Endothelial cell of umbilical vein (primary cell): ENCODE measurements at regions not wholly inside any gene's neighbourhood (a gene's known extent, or its start where the extent isn't known, plus 50 kb on each side); places are given as distances from the start of the nearest gene placed in this dataset.

Source experiments
- BruUV-seq: library from RNA; stranded (reverse); fragments of 400-500 nt; replicated peaks from 2 replicates; lab custom pipeline; 2021; lab: Mats Ljungman, UMichigan
- CTCF ChIA-PET: fragments of 300-600, 350-600 bp; sonication (Branson Sonifier 250); formaldehyde crosslinking; loops from one replicate; lab custom pipeline; 2021; ENCODE audit warnings: antibody characterized with exemption, inconsistent platforms; lab: Charles Lee
- POLR2A ChIA-PET: fragments of 300-600, 350-600 bp; sonication (Branson Sonifier 250); formaldehyde crosslinking; loops from one replicate; lab custom pipeline; 2021; ENCODE audit warnings: antibody characterized with exemption, inconsistent platforms; lab: Charles Lee
- DNase-seq: peaks from one replicate; pipeline ENCODE4 v3.0.0-alpha.2; 2011; ENCODE audit warnings: low read depth, low spot score
- FAIRE-seq: peaks from 2 replicates; lab custom pipeline; 2011; peaks lifted over from hg19 to GRCh38; lab: Jason Lieb, UNC
- H2AFZ ChIP-seq: 2 replicates; pipeline ENCODE4 v1.6.0; 2012; ENCODE audit warnings: low read depth, low read length, control low read depth, inconsistent platforms
- H3K27ac ChIP-seq: 2 replicates; pipeline ENCODE4 v1.5.1; 2011; ENCODE audit warnings: low read depth, mild to moderate bottlenecking, control low read depth, low read length, moderate library complexity; ENCODE audit not compliant: insufficient read depth
- H3K27me3 ChIP-seq, 2 experiments: 2 replicates each; pipeline versions ENCODE4 v1.6.0 to v1.6.1; 2011; ENCODE audit warnings: low read length in 2 of 2, mixed read lengths in 1 of 2; ENCODE audit not compliant: control insufficient read depth in 2 of 2, insufficient read depth in 2 of 2
- H3K36me3 ChIP-seq, 2 experiments: 2 replicates in 1 of 2; 3 replicates in 1 of 2; pipeline ENCODE4 v1.5.1; 2011; ENCODE audit warnings: low read length in 2 of 2, mild to moderate bottlenecking in 1 of 2, moderate library complexity in 1 of 2; ENCODE audit not compliant: control insufficient read depth in 2 of 2, insufficient read depth in 2 of 2; ENCODE audit errors: extremely low read depth in 1 of 2
- H3K4me1 ChIP-seq: 3 replicates; pipeline ENCODE4 v1.5.1; 2011; ENCODE audit warnings: mild to moderate bottlenecking, low read length; ENCODE audit not compliant: control insufficient read depth, insufficient read depth; ENCODE audit errors: extremely low read depth
- H3K4me2 ChIP-seq: 2 replicates; pipeline ENCODE4 v1.6.1; 2011; ENCODE audit warnings: low read length, control low read depth, mixed read lengths; ENCODE audit not compliant: insufficient read depth
- H3K4me3 ChIP-seq, 3 experiments: fragments of 200-600 bp in 1 of 3; sonication (generic), shearing (Covaris generic) in 1 of 3; replicated peaks in 1 of 3; 2 replicates each; pipeline ENCODE4 v1.5.1; 2011 to 2016; ENCODE audit warnings: control low read depth in 3 of 3, low read length in 3 of 3, mild to moderate bottlenecking in 2 of 3, inconsistent platforms in 1 of 3, low read depth in 1 of 3, moderate library complexity in 1 of 3; ENCODE audit not compliant: insufficient read depth in 1 of 3
- H3K79me2 ChIP-seq: 2 replicates; pipeline ENCODE4 v1.6.0; 2012; ENCODE audit warnings: low read length, inconsistent platforms; ENCODE audit not compliant: control insufficient read depth, insufficient read depth
- H3K9ac ChIP-seq: replicated peaks from 2 replicates; pipeline ENCODE3; 2011; ENCODE audit warnings: low read length, control low read depth; ENCODE audit not compliant: insufficient read depth; ENCODE audit errors: extremely low read depth
- H3K9me1 ChIP-seq: replicated peaks from 3 replicates; pipeline ENCODE4 v1.6.0; 2011; ENCODE audit warnings: mild to moderate bottlenecking, low read length; ENCODE audit not compliant: control insufficient read depth, insufficient read depth; ENCODE audit errors: extremely low read depth
- H3K9me3 ChIP-seq: replicated peaks from 2 replicates; pipeline ENCODE4 v1.5.1; 2012; ENCODE audit warnings: low read length, inconsistent platforms; ENCODE audit not compliant: control insufficient read depth, insufficient read depth
- H4K20me1 ChIP-seq: replicated peaks from 2 replicates; pipeline ENCODE3; 2011; ENCODE audit warnings: mild to moderate bottlenecking, low read length; ENCODE audit not compliant: control insufficient read depth, insufficient read depth; ENCODE audit errors: extremely low read depth
- EZH2 ChIP-seq: IDR thresholded peaks from 2 replicates; pipeline ENCODE4 v1.6.1; 2012; ENCODE audit warnings: borderline replicate concordance, low read depth, mild to moderate bottlenecking, moderate library complexity, low read length, inconsistent platforms; ENCODE audit not compliant: severe bottlenecking
- FOS ChIP-seq: IDR thresholded peaks from 2 replicates; pipeline ENCODE4 v1.6.1; 2011; ENCODE audit warnings: mild to moderate bottlenecking, low read length, moderate library complexity, borderline replicate concordance; ENCODE audit not compliant: insufficient read depth
- GATA2 ChIP-seq: IDR thresholded peaks from 2 replicates; pipeline ENCODE4 v1.7.0; 2011; ENCODE audit warnings: low read depth, mild to moderate bottlenecking, moderate library complexity, mixed read lengths, low read length; ENCODE audit not compliant: insufficient read length, insufficient read depth
- JUN ChIP-seq: IDR thresholded peaks from 2 replicates; pipeline ENCODE4 v1.6.1; 2011; ENCODE audit warnings: borderline replicate concordance, low read depth; ENCODE audit not compliant: insufficient read length, insufficient read depth
- MYC ChIP-seq: IDR thresholded peaks from one replicate; pipeline ENCODE4 v1.6.1; 2011; ENCODE audit warnings: mild to moderate bottlenecking, low read depth, low read length
- POLR2A ChIP-seq: IDR thresholded peaks from 2 replicates; pipeline ENCODE4 v1.6.1; 2012; ENCODE audit warnings: low read depth, mild to moderate bottlenecking, control low read depth, low read length
- POLR2AphosphoS5 ChIP-seq: IDR thresholded peaks from 2 replicates; pipeline ENCODE4 v1.6.1; 2012; ENCODE audit warnings: low read depth, mild to moderate bottlenecking, control low read depth, low read length, moderate library complexity; ENCODE audit not compliant: insufficient read depth
- dilution Hi-C: fragments of 300-500 bp; cut with MboI; formaldehyde crosslinking; loops from one replicate; pipeline ENCODE4 v1.15.0; 2019; ENCODE audit warnings: low sequenced_read_pairs; ENCODE audit not compliant: extremely low pct_ligation_motif_present
- intact Hi-C: fragments of 100-400 bp; cut with micrococcal nuclease; formaldehyde crosslinking; loops from one replicate; pipeline ENCODE4 v1.10.0; 2022
- TF ChIP-seq, protein P1 (sequence below), 2 donors: IDR thresholded peaks; 1 replicate in 1 of 2; 2 replicates in 1 of 2; pipeline ENCODE4 v1.5.1; 2011; ENCODE audit warnings: low read length in 2 of 2, mild to moderate bottlenecking in 2 of 2, moderate library complexity in 2 of 2, control low read depth in 1 of 2, inconsistent platforms in 1 of 2, low read depth in 1 of 2; ENCODE audit not compliant: insufficient read depth in 1 of 2; ENCODE audit errors: extremely low read depth in 1 of 2
- TF ChIP-seq, protein P2 (sequence below): IDR thresholded peaks from 2 replicates; pipeline ENCODE4 v1.6.1; 2011; ENCODE audit not compliant: insufficient read depth, insufficient read length

DNA sequence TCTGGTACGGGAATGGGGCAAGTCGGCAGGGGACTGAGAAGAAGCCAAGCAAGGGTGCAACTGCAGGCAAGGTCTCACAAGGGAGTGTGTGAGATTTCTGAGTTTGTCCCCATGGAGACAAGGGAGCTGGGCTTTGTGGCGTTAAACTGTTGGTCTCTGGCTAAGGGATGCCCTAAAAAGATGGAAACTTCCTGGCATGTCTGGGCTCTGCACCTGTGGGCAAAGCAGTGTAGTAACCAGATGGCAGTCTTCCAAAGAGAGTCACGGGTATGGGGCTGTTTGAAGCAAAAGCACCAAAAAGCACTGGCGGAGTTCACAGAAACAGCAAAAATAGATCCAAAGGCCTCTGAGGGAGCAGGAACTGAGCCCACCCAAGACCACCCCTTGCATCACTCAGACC, 104.8 kb upstream of the SLC44A3 start:
- no peaks in the 10 kb centered on the region for H3K9me3 ChIP-seq
- H3K79me2 ChIP-seq: no peaks in the 10 kb centered on the region
- H3K27me3 ChIP-seq: peaks cover 4 to 8% of the 10 kb centered on the region in 2 experiments
- FAIRE-seq (no peak), DNase-seq (no peak)
- POLR2A ChIA-PET: no interaction called here
- intact Hi-C loops: no loop called here
- BruUV-seq: no TSS peak
- no peak overlapping the region for H3K4me2 ChIP-seq
- H3K27ac ChIP-seq: no peak overlapping the region
- H4K20me1 ChIP-seq: no peaks in the 10 kb centered on the region
- dilution Hi-C loops: no loop called here
- no peak overlapping the region for H2AFZ ChIP-seq
- CTCF ChIA-PET: interaction anchor here (1.2 to 1.7 kb wide), 3 partner anchors 17 to 28 kb away, joined by 3 to 4 read pairs (median 4); no protein-coding TSS in a partner anchor
- no peaks in the 10 kb centered on the region for H3K36me3 ChIP-seq
- TF ChIP-seq JUN (no peak), MYC (no peak), POLR2AphosphoS5 (no peak), FOS (no peak), EZH2 (no peak), POLR2A (no peak), GATA2 (no peak)
- TF ChIP-seq, protein P1, sequence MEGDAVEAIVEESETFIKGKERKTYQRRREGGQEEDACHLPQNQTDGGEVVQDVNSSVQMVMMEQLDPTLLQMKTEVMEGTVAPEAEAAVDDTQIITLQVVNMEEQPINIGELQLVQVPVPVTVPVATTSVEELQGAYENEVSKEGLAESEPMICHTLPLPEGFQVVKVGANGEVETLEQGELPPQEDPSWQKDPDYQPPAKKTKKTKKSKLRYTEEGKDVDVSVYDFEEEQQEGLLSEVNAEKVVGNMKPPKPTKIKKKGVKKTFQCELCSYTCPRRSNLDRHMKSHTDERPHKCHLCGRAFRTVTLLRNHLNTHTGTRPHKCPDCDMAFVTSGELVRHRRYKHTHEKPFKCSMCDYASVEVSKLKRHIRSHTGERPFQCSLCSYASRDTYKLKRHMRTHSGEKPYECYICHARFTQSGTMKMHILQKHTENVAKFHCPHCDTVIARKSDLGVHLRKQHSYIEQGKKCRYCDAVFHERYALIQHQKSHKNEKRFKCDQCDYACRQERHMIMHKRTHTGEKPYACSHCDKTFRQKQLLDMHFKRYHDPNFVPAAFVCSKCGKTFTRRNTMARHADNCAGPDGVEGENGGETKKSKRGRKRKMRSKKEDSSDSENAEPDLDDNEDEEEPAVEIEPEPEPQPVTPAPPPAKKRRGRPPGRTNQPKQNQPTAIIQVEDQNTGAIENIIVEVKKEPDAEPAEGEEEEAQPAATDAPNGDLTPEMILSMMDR (IDR thresholded peaks at IDR 0.05; ENCODE audit: extremely low read depth in 1 of 2, insufficient read depth in 1 of 2, low read depth in 1 of 2, low read length in 2 of 2): no peak
- TF ChIP-seq, protein P2, sequence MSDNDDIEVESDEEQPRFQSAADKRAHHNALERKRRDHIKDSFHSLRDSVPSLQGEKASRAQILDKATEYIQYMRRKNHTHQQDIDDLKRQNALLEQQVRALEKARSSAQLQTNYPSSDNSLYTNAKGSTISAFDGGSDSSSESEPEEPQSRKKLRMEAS: no peak
- no peak overlapping the region for H3K9ac ChIP-seq
- H3K9me1 ChIP-seq: no peaks in the 10 kb centered on the region
- no peak overlapping the region for H3K4me3 ChIP-seq
- H3K4me1 ChIP-seq: no peaks in the 10 kb centered on the region
